IMR-90 (cell line): ENCODE measurements at regions not wholly inside any gene's neighbourhood (a gene's known extent, or its start where the extent isn't known, plus 50 kb on each side); places are given as distances from the start of the nearest gene placed in this dataset.

ENCODE experiments used
- ATAC-seq: fragments of 200-7000 bp; cut with Tn5 transposase; 2 replicates; pipeline ENCODE4 v1.9.1; 2020; ENCODE audit warnings: low read depth, mild to moderate bottlenecking, moderate library complexity
- BruUV-seq: library from RNA; stranded (reverse); fragments of 400-500 nt; replicated peaks from 2 replicates; lab custom pipeline; 2021; lab: Mats Ljungman, UMichigan
- CTCF ChIA-PET: fragments of 300-600 bp; formaldehyde crosslinking; extraction: SDS; loops from one replicate; lab custom pipeline; 2021; ENCODE audit warnings: antibody characterized with exemption; lab: Yijun Ruan, JAX
- POLR2A ChIA-PET: fragments of 300-600 bp; sonication (Branson Sonifier 250); formaldehyde crosslinking; loops from one replicate; lab custom pipeline; 2022; ENCODE audit warnings: antibody characterized with exemption; ENCODE audit not compliant: unreplicated experiment; lab: Charles Lee
- DNase-seq: peaks from one replicate; pipeline ENCODE4 v3.0.0; 2013
- H2AFZ ChIP-seq: replicated peaks from 2 replicates; pipeline ENCODE3; 2013; ENCODE audit warnings: low read length, mild to moderate bottlenecking; ENCODE audit not compliant: poor library complexity
- H2AK5ac ChIP-seq: 2 replicates; pipeline ENCODE4 v1.6.1; 2013; ENCODE audit warnings: low read depth, low read length, inconsistent platforms
- H2AK9ac ChIP-seq: replicated peaks from 2 replicates; pipeline ENCODE3; 2013; ENCODE audit warnings: mild to moderate bottlenecking, low read depth, low read length, moderate library complexity; ENCODE audit not compliant: poor library complexity
- H2BK120ac ChIP-seq: 2 replicates; pipeline ENCODE4 v1.6.1; 2013; ENCODE audit warnings: low read depth, low read length, inconsistent platforms
- H2BK15ac ChIP-seq: 3 replicates; pipeline ENCODE4 v1.6.1; 2013; ENCODE audit warnings: low read depth, low read length, inconsistent platforms
- H2BK20ac ChIP-seq: 2 replicates; pipeline ENCODE4 v1.6.1; 2013; ENCODE audit warnings: low read depth, mild to moderate bottlenecking, inconsistent platforms, low read length, moderate library complexity
- H2BK5ac ChIP-seq: 2 replicates; pipeline ENCODE4 v1.6.1; 2013; ENCODE audit warnings: mild to moderate bottlenecking, low read depth, low read length, inconsistent platforms; ENCODE audit not compliant: poor library complexity, severe bottlenecking
- H3K14ac ChIP-seq: replicated peaks from 2 replicates; pipeline ENCODE4 v1.6.1; 2013; ENCODE audit warnings: low read depth, low read length, inconsistent platforms
- H3K18ac ChIP-seq: 2 replicates; pipeline ENCODE4 v1.6.1; 2013; ENCODE audit warnings: low read depth, low read length, control low read depth
- H3K23ac ChIP-seq: 2 replicates; pipeline ENCODE4 v1.6.1; 2013; ENCODE audit warnings: low read depth, low read length, inconsistent platforms
- H3K27ac ChIP-seq: 2 replicates; pipeline ENCODE4 v1.5.1; 2013; ENCODE audit warnings: mild to moderate bottlenecking, control low read depth, low read length; ENCODE audit not compliant: insufficient read depth
- H3K27me3 ChIP-seq: 2 replicates; pipeline ENCODE4 v1.6.1; 2013; ENCODE audit warnings: low read length; ENCODE audit not compliant: control insufficient read depth, insufficient read depth
- H3K36me3 ChIP-seq: 2 replicates; pipeline ENCODE4 v1.6.1; 2013; ENCODE audit warnings: low read length, mixed read lengths; ENCODE audit not compliant: control insufficient read depth, insufficient read depth
- H3K4ac ChIP-seq: 2 replicates; pipeline ENCODE4 v1.6.1; 2013; ENCODE audit warnings: low read depth, low read length, inconsistent platforms
- H3K4me1 ChIP-seq: 2 replicates; pipeline ENCODE4 v1.6.1; 2013; ENCODE audit warnings: low read length, mixed read lengths; ENCODE audit not compliant: control insufficient read depth, insufficient read depth
- H3K4me2 ChIP-seq: 2 replicates; pipeline ENCODE4 v1.6.1; 2013; ENCODE audit warnings: low read depth, mild to moderate bottlenecking, control low read depth, low read length, moderate library complexity
- H3K4me3 ChIP-seq: 2 replicates; pipeline ENCODE4 v1.5.1; 2013; ENCODE audit warnings: low read depth, mild to moderate bottlenecking, control low read depth, low read length, moderate library complexity; ENCODE audit not compliant: insufficient read depth
- H3K56ac ChIP-seq: 2 replicates; pipeline ENCODE4 v1.6.1; 2013; ENCODE audit warnings: low read length, inconsistent platforms; ENCODE audit not compliant: insufficient read depth; ENCODE audit errors: extremely low read depth
- H3K79me1 ChIP-seq, 2 experiments: 2 replicates each; pipeline ENCODE4 v1.6.1; 2013; ENCODE audit warnings: low read length in 2 of 2, inconsistent platforms in 1 of 2, low read depth in 1 of 2
- H3K9ac ChIP-seq: 2 replicates; pipeline ENCODE4 v1.6.1; 2013; ENCODE audit warnings: low read depth, low read length, control low read depth
- H3K9me1 ChIP-seq: 2 replicates; pipeline ENCODE4 v1.6.1; 2013; ENCODE audit warnings: low read length, inconsistent platforms; ENCODE audit not compliant: insufficient read depth
- H3K9me3 ChIP-seq: 2 replicates; pipeline ENCODE4 v1.6.1; 2013; ENCODE audit warnings: low read length; ENCODE audit not compliant: control insufficient read depth, insufficient read depth
- H4K20me1 ChIP-seq: 2 replicates; pipeline ENCODE4 v1.6.1; 2013; ENCODE audit warnings: low read length, inconsistent platforms; ENCODE audit not compliant: insufficient read depth
- H4K5ac ChIP-seq: 2 replicates; pipeline ENCODE4 v1.6.1; 2013; ENCODE audit warnings: mild to moderate bottlenecking, low read depth, low read length, control low read depth
- H4K8ac ChIP-seq, 2 experiments: 2 replicates each; pipeline ENCODE4 v1.6.1; 2013; ENCODE audit warnings: low read depth in 2 of 2, low read length in 2 of 2, control low read depth in 1 of 2, inconsistent platforms in 1 of 2
- H4K91ac ChIP-seq: 2 replicates; pipeline ENCODE4 v1.6.1; 2013; ENCODE audit warnings: low read depth, low read length, inconsistent platforms; ENCODE audit not compliant: insufficient read depth
- CEBPB ChIP-seq: IDR thresholded peaks from 2 replicates; pipeline ENCODE4 v1.6.1; 2012; ENCODE audit warnings: low read depth, low read length, improper control_type of control experiment
- FOS ChIP-seq: fragments of 150-350 bp; IDR thresholded peaks from 2 replicates; pipeline ENCODE4 v1.6.1; 2016; ENCODE audit warnings: low read depth, low read length
- MAFK ChIP-seq: IDR thresholded peaks from 2 replicates; pipeline ENCODE4 v1.6.1; 2012; ENCODE audit warnings: low read depth, low read length, improper control_type of control experiment
- WGBS, 2 experiments: methylation state at CpG; one replicate each; pipeline versions ENCODE4 v1.1.5 to v1.1.7; 2013; ENCODE audit warnings: missing lambda C conversion rate in 2 of 2; ENCODE audit not compliant: insufficient read length in 1 of 2; ENCODE audit errors: extremely low coverage in 2 of 2; 5-methylcytosine and 5-hydroxymethylcytosine counted together
- dilution Hi-C: fragments of 300-500 bp; cut with HindIII; formaldehyde crosslinking; loops from one replicate; pipeline ENCODE4 v1.14.3; 2018; ENCODE audit warnings: low sequenced_read_pairs; ENCODE audit not compliant: unreplicated experiment
- in situ Hi-C: fragments of 300-500 bp; cut with MboI; formaldehyde crosslinking; loops from 3 replicates; pipeline ENCODE4 v1.14.3; 2019; ENCODE audit warnings: low sequenced_read_pairs, inconsistent platforms, mixed read lengths
- intact Hi-C: fragments of 100-400 bp; cut with micrococcal nuclease; formaldehyde crosslinking; loops from 2 replicates; pipeline ENCODE4 v1.10.0; 2022

DNA sequence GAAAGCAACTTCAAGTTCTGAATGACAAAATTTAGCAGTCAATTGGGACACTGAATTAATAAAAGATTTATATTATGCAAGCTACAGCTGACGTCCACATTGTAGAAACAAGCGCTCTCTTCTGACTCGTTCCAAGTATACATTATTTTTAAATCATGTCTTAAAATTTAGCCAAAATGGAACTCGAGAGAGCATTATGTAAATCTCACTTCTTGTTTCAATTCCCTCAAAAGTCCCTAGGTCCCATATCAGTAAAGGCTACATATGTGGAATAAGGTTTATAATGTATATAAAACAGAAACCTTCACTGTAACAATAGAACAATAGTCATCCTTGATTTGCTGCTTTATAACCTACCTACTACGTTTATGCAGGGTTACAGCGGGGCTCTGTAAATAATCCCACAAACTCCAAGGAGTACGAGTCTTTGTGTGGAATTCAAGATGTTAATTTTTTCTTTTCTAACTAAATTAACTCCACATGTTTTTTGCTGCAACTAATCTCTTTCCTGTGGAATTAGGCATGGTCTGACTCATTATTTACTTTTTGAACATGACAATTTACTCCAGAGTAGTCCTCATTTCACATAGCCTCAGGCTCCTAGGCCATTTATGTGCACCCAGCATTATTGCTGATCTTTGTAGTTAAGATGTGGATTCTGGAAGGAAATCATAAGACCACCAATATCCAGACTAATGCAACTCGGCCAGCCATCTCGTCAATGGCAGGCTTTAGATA is 785.1 kb downstream of the LTN1 start:
- H2AK9ac ChIP-seq, result peak overlapping the region; percentile 62
- in situ Hi-C loops (no loop called here), dilution Hi-C loops (no loop called here), intact Hi-C loops (loop anchor here (2.0 to 10.0 kb wide), 2 partner anchors 21 to 57 kb away; no protein-coding TSS in a partner anchor)
- H4K5ac ChIP-seq, result peak overlapping the region; percentile 97
- ATAC-seq (peak; percentile 96), DNase-seq (peak; percentile 83)
- no peak overlapping the region for H3K4me3 ChIP-seq
- H3K4ac ChIP-seq, result peak overlapping the region; percentile 93
- peak overlapping the region; percentile 97 for H2BK5ac ChIP-seq
- H4K8ac ChIP-seq, result peak overlapping the region; percentile 43 to 86; a peak in 2 of 4 replicates
- ChIA-PET POLR2A (no interaction called here), CTCF (no interaction called here)
- peak overlapping the region; percentile 90 for H3K18ac ChIP-seq
- H2BK20ac ChIP-seq, result peak overlapping the region; percentile 91
- no peaks in the 10 kb centered on the region for H3K79me1 ChIP-seq
- peak overlapping the region; percentile 38; the same call in 1 of the 2 replicates for H3K4me2 ChIP-seq
- H4K20me1 ChIP-seq, result no peaks in the 10 kb centered on the region
- TF ChIP-seq FOS (peak; percentile 46; the same call in 1 of the 2 replicates), MAFK (peak; percentile 45), CEBPB (no peak)
- H2BK15ac ChIP-seq, result peak overlapping the region; percentile 88; the same call in 1 of the 3 replicates
- BruUV-seq, result no TSS peak
- H3K56ac ChIP-seq, result peak overlapping the region; percentile 85
- peaks cover 7% of the 10 kb centered on the region for H3K4me1 ChIP-seq
- H3K9me1 ChIP-seq, result peaks cover 2% of the 10 kb centered on the region; the same call in 1 of the 2 replicates
- peak overlapping the region; percentile 62; the same call in 1 of the 2 replicates for H4K91ac ChIP-seq
- H3K23ac ChIP-seq, result peak overlapping the region; percentile 66
- H2AK5ac ChIP-seq, result no peak overlapping the region
- H3K27ac ChIP-seq, result peak overlapping the region; percentile 90; the same call in 1 of the 2 replicates
- WGBS, 2 experiments, result no CpG with 5 or more reads among the region's 9 CpGs
- no peaks in the 10 kb centered on the region for H3K36me3 ChIP-seq
- no peaks in the 10 kb centered on the region for H3K27me3 ChIP-seq
- H3K14ac ChIP-seq, result peak overlapping the region; percentile 67; the same call in 1 of the 2 replicates
- no peak overlapping the region for H2AFZ ChIP-seq
- H3K9me3 ChIP-seq, result no peaks in the 10 kb centered on the region
- peak overlapping the region; percentile 96 for H2BK120ac ChIP-seq
- H3K9ac ChIP-seq, result peak overlapping the region; percentile 2; the same call in 1 of the 2 replicates
